ENCODE measurements at regions not wholly inside any gene's neighbourhood (a gene's known extent, or its start where the extent isn't known, plus 50 kb on each side); places are given as distances from the start of the nearest gene placed in this dataset.

DNA sequence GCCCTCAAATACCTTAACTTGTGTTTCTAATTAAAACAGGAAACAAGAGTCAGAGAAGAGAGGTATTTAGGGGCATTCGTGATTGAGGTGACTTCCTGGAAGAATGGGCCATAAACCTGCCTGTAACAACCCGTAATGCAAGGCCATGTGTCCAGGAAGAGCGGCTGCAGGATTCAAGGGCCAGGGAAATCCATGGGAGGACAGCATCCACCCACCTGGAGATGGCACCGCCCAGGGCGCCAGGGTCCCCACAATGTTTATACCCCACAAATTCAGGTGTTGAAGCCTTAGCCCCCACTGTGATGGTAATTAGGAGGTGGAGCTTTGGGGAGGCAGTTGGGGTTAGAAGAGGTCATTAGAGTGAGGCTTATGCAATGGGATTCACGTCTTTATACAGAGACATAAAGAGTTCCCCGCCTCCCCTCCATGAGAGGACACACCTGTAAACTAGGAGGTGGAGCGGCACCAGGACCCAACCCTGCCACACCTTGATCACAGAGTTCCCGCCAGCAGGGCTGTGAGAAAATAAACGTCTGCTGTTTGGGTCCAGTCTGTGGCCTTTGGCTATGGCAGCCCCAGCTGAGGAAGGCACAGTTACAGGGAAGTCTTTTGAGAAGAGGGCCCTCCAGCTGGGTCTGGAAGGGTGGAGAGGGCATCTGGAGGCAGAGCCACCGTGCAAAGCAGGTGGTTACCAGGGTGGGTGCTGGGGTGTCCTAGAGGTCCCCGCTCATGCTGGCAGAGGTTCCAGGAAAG, 1394.3 kb downstream of the TBC1D22A start:
- no peak for DNase-seq

DNA sequence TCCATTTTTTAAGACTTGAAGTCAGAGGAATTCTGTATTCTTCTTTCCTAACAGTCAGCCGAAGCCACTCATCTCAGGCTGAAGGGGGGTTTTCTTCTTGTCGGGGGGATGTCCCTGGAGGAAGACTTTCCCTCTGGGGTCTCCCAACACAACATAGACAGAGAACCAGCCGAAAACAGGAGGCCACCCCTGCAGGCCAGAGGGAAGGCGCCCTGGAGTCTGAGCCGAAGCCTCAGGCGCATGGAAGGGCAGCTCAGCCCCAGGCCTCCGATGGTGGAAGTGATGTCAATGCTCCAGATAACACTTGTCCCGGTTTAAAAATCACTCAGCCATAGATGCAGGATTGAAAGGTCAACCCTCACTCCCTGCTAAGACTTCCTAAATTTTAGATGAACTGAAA, 1393.0 kb downstream of the TBC1D22A start:
- no peak for DNase-seq

DNA sequence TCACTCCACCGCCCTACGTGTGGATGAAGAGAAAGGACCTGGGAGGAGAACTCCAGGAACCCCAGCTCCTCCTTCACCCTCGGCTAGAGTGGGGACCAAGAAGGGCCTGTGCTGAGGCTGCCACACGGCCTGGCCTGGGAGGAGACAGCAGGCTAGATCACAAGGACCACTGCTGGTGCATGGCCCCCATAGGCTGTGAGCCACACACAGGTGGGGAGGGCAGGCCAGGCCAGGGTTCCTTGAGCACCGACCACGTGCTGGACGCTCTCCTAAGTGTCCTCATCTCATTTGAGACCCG, 1392.4 kb downstream of the TBC1D22A start:
- no peak for DNase-seq

DNA sequence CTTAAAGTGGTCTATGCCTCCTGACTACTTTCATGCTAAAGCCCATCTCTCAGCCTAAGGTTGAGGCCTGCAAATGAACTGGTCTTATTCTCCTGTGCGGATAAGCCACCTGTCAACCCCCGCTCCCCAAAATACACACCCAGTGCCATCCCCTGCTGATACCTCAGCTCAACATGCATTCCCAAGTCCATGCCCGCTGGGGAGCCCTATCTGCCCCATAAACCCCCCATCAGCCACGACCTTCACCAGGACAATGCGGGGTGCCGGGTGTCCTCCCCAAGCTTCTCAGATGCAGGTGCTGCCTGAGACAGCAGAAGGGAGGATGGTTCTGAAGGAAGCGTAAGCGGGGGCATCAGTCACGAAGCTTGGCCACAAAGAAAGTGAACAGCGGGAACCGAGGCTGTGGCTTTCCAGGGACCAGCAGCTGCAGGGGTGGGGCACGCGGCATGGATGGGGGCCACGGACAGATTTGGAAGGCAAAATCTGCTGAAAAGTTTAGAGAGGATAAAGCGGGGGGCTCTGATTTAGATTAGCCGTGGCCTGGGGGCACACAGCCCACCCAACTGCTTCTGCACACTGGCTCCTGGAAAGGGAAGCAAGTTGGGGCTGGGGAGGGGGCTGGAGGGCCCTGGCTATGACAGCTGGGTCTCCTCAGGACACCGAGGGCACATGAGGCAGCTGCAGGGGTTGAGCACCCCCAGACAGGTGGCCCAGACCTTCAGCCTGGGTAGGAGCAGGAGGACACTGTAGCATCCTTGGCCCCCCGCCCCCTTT, 1391.9 kb downstream of the TBC1D22A start:
- DNase-seq: no peak

DNA sequence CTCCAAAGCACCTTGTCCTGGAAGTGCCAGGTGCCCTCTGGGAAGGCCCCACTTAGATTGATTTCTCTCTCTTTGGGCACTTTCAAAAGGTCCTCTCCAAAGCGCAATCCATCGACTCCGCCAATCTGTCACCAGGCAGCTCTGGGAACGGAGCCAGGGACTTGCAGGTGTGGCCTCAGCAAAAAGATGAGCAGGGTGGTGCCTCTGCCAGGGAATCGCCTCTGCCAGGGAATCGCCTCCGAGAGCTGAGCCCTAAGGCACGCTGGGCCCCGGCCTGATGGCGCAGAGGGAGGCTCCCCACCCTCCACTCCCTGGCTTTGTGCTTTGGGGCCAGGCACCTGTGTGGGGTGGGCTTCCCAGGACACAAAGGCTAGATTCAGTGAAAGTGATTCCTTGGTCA, 1391.3 kb downstream of the TBC1D22A start:
- no peak for DNase-seq

DNA sequence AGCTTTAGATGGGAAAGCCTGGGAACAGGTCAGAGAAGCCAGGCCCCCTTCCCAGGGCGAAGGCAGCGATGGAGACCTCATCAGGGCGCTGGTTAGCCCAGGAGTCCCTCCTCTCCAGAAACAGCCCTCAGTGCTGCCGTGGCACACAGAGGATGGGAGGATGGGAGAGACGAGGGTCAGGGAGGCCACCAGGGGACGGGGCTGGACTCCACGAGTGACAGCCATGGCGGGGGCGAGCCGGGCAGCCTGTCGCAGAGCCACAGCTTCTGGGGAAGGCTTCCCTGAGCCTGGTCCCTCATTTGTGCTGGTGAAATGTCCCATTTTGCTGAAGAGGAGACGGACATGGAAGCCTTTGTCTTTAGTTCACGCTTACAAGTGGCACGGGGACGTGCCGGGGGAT, 1390.5 kb downstream of the TBC1D22A start:
- no peak for DNase-seq

DNA sequence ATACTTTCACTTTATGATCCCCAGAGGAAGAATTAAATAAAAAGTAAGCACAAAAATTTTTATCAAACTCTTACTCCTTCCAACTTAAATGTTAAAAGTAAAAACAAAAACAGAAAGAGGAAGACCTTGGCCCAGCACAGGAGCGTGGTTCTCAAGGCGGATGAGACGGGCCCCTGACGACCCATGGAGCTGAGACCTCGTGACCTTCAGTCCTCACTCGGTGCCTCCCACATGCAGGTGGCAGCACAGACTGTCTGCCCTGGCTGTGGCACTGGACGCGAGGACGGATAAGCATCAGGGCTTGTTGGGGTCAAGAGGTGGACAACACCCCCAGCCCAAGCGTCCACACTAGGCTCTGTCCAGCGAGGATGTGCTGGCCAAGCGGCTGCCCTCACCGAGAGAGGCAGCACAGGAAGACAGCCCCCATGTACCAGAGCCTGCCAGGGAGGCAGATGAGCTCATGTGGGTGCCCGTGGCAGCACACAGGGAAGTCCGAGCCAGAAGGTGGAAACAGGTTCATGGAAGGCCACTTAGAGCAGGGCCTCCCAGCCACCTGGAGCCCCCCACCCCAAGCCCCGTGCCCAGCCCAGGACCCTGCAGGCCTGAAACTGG, 1389.8 kb downstream of the TBC1D22A start:
- no peak for DNase-seq

DNA sequence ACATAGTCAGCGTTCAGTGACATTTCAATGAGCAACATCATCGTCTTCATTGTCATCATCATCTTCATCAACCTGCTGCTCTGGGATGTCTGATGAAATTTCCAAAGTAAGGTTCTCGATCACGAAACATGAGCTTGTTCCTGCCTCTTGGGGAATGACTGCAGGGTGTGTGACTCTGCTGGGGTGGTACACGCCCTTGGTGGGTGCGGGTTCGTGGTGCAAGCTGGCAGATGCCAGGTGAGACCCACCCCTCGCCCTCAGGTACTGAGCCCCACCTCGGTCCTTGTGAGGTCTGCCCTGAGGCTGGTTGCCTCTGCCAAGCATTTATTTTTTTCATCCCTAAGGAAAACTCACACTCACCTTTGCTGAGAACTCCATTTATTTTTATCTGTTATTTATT, 1389.2 kb downstream of the TBC1D22A start:
- DNase-seq: no peak

DNA sequence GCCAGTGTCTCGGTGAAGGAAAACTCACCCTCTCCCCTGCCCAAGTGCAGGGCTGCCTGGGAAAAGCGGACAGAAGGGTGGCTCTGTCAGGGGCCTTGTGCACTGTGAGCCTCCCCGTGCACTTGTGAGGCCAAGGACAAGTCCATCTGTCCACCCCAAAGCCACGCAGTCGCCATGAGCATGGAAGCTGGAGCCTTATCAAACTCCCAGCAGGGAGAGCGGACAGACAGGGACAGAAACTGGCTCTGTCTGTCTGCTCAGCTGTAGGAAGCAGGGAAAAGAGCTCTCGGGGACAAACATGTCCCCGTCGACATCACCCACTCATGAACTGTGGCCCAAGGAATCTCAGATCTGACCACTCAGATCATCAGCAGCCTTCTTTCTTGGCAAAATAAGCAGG, 1385.4 kb downstream of the TBC1D22A start:
- DNase-seq: no peak

DNA sequence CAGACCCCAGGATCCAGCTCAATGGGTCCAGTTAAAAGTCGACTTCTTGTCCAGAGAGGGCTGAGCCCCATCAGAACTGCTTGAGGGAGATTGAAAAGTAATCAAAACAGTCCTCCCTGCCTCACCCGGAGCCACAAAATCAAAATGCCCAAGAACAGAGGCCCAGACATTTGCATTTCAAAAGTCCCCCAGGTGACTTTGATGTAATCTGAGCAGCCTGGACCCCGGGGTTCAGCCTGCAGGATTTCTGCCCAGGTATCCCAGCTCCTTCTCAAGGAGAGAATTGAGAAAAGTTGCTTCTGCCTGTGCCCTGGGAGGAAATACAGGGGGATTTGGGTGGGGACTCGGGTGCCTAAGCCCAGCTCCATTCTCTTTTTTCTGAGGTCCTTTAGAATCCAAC, 1385.0 kb downstream of the TBC1D22A start:
- DNase-seq: no peak

DNA sequence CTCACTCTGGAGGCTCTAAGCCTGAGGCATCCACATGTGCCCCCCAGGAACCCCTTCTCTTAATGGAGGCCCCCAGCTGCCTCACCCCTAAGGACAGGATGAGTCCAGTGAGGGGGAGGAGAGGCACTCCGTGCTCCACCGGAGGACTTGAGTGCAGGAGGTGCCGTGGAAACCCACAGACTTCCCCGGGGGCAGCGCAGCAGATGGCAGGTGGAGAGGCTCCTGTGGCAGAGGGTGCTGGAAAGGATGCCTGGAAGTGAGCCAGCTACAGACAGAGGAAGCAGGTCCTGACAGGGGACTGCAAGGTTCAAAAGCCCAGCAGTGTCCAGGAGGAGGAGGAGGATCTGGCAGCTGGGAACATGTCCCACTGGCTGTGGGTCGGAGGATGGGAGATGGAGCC, 1384.0 kb downstream of the TBC1D22A start:
- no peak for DNase-seq

DNA sequence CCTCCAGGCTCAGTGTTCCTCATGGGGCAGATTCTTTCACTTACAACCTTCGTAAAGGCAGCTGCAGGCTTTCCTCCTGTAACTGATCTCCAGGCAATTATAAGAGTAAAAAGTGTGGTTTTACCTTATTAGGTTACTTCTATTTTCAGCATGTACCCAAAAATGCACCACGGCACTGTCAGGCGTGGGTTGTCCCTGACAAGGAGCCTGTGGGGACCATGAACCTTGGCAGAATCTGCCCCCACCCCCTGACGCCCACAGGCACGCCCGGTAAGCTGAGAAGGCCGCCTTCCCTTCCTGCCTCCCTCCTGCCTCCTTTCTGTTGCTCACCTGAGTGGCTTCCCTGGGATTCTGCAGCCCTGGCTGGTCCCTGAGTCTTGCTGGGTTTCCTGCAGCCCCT, 1383.3 kb downstream of the TBC1D22A start:
- DNase-seq: no peak

DNA sequence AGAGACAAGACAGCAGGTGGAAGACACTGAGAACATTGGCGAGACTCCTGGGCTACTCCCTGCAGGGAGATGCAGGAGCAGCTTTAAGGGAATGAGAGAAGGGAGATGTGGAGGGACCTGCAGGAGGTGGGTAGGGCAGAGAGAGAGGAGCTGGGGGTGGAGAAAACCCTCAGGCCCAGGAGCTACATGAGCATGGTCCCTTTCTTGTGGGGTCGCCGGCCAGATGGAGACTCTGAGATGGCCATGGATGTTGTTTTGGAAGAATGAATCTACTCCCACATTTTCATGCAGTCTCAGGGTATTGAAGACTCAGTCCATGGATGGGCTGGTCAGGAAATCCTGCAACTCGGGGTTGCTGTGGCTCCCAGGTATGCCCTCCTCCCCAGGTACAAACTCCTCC, 1381.9 kb downstream of the TBC1D22A start:
- no peak for DNase-seq

DNA sequence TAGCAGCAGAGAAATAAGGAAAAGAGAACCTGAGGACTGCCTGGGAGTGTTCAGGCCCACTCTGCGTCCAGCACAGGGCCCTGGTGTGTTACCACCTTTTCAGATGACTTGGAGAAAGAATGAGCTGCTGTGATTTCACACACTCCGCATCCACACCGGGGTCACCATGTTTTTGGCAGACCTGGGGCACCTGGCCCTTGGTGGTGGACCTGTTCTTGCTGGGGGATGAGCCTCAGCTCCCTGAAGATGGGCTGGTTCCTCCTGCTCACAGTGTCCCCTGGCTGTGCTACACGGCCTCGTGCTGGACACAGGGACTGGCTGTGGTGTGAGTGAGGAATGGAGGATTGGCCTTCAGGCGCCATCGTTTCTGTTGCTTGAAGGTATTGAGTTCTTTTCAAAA, 1381.4 kb downstream of the TBC1D22A start:
- no peak for DNase-seq

DNA sequence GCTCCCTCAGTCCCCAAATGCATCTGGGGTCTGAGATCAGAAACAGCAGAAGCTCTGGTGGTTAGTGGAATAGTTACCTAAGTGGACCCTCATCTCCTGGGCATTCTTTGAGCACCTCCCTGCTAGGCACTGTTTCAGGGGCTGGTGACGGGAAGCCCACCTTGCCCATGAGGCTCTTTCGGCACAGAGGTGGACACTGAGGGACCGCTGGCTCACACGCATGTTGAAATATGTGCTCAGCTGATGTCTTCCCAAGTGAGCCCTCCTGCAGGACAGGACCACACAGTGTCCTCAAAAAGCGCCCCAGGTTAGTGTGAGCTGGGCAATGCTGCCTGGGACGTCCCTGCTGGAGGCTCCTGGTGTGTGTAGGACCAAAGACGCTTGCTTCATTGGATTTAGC, 1379.9 kb downstream of the TBC1D22A start:
- DNase-seq: no peak

DNA sequence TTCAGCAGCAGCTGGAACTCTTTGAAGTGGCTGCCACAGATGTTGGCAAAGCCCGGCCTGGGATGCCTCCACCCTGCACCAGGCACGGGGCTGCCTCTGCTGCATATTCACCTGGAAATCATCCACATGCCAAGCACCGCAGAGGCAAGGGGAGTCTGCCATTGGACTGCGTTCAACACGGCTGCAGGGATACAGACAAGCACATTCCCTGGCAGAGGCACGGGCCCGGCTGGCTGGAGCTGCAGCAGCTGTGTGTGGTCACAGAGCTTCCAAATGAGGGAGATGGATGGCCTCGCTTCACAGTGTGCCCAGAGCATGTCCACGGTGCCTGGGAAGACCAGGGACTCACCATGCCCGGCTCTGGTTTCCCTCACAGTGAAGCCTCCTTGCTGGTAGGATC, 1378.9 kb downstream of the TBC1D22A start:
- DNase-seq: no peak

DNA sequence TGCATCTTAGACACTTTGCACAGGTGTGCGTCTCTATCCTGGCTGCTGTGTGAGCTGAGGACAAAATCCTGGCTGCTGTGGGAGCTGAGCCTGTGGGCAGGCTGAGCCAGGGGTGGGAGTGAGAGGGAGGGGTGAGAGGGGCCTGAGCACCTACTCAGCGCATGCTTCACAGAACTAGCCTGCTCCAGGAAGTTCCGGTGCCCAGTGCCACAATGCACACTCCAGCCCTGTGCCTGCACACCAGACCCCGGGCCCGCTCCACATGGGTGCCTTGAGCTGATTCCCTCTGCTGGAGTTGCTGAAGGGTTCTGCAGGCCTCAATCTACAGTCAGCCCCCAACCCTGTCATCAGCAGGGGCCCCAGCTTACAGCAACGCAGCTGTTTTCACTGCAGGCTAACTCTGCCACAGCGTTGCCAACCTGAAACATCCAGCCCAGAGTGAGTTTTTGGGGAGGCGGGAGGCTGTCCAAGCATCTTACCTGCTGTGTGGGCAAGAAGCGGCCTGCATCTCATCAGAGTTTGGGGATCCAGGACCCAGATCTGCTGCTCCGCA, 1377.9 kb downstream of the TBC1D22A start:
- DNase-seq: no peak

DNA sequence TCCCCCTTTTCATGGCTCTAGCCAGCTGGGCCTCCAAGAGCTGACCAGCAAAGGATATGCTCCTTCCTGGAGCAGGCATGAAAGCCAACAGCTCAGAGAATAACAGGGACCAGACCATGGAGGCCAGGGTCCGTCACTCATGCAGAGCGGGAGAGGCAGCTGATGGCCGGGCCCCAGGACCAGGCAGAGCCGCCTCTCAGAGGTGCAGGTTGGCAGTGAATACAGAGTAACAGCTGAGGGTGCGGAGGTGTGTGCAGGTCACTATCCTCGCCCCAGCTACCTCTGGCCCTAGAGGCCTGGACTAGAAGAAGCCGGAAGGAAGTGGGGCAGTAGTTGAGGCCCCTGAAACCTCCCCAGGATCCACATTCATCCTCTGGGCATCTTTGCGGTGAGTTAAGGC, 1377.3 kb downstream of the TBC1D22A start:
- no peak for DNase-seq

DNA sequence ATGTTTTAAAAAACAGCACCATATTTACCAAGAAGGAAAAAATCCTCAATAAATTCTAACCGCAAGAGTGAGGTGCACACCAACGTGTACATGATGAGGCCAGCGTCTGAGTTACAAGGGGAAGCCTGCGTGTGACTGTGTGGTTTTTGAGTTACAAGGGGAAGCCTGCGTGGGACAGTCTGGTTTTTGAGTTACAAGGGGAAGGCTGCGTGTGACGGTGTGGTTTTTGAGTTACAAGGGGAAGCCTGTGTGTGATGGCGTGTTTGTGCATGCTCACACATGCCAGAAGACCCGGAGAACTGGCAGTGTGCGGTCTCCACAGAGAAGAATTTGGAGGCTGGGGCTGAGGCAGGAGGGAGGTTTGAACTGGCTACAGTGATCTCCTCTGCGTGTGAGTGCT, 1376.4 kb downstream of the TBC1D22A start:
- peak; percentile 24 to 62 (median 36) for DNase-seq

DNA sequence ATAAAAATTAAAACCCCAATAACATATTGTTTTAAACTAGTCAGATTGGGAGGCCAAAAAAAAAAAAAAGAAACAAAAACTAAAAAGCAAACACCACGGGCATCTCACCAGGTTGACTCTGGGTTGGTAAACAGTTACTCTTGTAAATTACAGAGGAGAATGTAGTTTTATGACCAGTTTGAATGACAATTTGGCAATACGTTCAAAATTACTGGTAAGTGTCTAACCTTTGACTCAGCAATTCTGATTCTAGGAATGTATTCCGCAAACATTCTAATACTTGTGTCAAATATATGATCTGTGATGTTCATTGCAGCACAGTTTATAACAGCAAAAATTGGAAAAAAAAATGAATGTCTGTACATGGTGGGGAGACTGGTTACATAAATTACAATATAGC, 1376.0 kb downstream of the TBC1D22A start:
- DNase-seq: no peak

DNA sequence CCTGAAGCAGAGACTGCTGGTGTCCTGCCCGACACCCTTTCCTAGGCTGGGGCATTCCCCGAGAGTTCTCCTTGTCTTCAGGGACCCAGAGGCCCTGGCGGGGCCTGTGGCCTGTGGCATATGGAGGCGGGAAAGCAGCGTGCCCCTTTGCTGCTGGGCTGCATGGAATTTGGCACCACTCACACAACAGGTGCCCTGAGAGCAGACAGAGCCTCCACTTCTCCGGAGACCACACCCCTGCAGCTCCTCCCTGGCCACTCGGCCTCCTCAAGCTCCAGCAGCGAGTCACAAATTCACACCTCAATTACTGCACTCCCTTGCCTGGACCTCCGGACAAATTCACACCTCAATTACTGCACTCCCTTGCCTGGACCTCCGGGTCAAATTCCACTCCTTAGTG, 1375.2 kb downstream of the TBC1D22A start:
- no peak for DNase-seq

DNA sequence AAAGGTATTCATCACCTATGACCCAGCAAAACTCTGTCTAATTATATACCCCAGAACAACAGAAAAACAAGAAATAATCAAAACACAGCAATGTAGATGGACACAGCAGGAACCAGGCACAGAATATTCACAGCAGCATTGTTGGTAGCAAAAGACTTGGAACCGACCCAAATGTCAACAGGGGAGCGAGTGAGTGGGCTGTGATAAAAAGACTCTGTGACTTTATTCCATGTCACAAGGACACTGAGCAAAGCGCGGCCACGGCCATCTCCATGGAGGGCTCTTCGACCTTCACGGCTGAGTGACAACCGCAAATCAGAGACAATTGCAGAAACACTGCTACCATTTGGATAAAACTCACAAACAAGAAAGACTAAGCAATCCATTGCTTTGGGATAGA, 1373.1 kb downstream of the TBC1D22A start:
- DNase-seq: no peak

DNA sequence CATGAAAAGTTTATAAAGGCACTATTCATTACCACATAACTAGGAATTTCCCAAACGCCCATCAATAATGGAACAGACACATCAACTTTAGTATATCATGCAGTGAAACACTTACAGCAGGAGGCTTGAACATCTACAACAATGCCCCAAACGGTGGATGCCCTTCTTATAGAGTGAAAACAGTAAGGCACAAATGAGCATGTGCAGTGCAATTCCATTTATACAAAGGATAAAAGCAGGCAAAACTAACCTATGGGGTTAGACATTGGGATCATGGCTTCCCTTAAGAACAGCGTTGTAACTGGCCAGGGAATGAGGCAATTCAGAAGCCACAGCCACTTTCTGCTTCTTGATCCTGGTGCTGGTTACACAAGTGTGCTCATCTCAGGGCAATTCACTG, 1363.0 kb downstream of the TBC1D22A start:
- no peak for DNase-seq

DNA sequence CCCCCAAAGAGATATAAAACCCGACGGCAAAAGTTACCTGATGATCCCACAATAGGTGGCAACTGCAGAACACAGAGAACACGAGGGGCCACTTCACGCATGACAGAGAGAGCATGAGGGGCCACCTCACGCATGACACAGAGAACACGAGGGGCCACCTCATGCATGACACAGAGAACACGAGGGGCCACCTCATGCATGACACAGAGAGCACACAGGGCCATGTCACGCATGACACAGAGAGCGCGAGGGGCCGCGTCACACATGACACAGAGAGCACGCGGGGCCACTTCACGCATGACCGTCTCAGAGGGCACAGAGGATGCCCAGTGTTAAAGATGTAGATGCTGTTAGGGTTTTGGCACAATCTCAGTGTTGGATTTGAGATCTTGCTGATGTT, 1359.5 kb downstream of the TBC1D22A start:
- DNase-seq: no peak
